LNCAP (cell line): ENCODE measurements at regions not wholly inside any gene's neighbourhood (a gene's known extent, or its start where the extent isn't known, plus 50 kb on each side); places are given as distances from the start of the nearest gene placed in this dataset.

Source experiments
- CTCF ChIP-seq: fragments of 450-650 bp; IDR thresholded peaks from 2 replicates; pipeline ENCODE4 v1.5.1; 2017; ENCODE audit warnings: mild to moderate bottlenecking

GRCh38 chrX:97854086-97854485 lies 970.4 kb downstream of the RPA4 start:
- no peak for TF ChIP-seq CTCF

- no peak for TF ChIP-seq CTCF
Observed at GRCh38 chrX:97858592-97858991, 974.9 kb downstream of the RPA4 start.

- TF ChIP-seq CTCF: no peak
Observed at GRCh38 chrX:97860226-97860625, 976.5 kb downstream of the RPA4 start.

GRCh38 chrX:97863261-97863660 lies 979.6 kb downstream of the RPA4 start:
- TF ChIP-seq CTCF: no peak

GRCh38 chrX:97867266-97867665 lies 983.6 kb downstream of the RPA4 start:
- TF ChIP-seq CTCF: no peak

- no peak for TF ChIP-seq CTCF
Observed at GRCh38 chrX:97876697-97877407, 993.1 kb downstream of the RPA4 start.

GRCh38 chrX:97882306-97882705 lies 998.6 kb downstream of the RPA4 start:
- no peak for TF ChIP-seq CTCF

- TF ChIP-seq CTCF: no peak
Observed at GRCh38 chrX:97895751-97896150, 1012.0 kb downstream of the RPA4 start.
